G401.6 (cell line): ENCODE measurements at regions not wholly inside any gene's neighbourhood (a gene's known extent, or its start where the extent isn't known, plus 50 kb on each side); places are given as distances from the start of the nearest gene placed in this dataset.

Source experiments
- FAIRE-seq: peaks from 2 replicates; lab custom pipeline; 2012; peaks lifted over from hg19 to GRCh38; lab: Jason Lieb, UNC

GRCh38 chrX:42946544-42947194 lies 168.7 kb upstream of the PPP1R2C start:
- FAIRE-seq = no peak

- no peak for FAIRE-seq
Measured at GRCh38 chrX:42948723-42949657, 171.0 kb upstream of the PPP1R2C start.

- FAIRE-seq = no peak
Measured at GRCh38 chrX:42951747-42952146, 173.8 kb upstream of the PPP1R2C start.

GRCh38 chrX:42952621-42953020 lies 174.7 kb upstream of the PPP1R2C start:
- FAIRE-seq = no peak

- no peak for FAIRE-seq
Measured at GRCh38 chrX:42954880-42955279, 176.9 kb upstream of the PPP1R2C start.

GRCh38 chrX:42955349-42955748 lies 177.4 kb upstream of the PPP1R2C start:
- FAIRE-seq = no peak

GRCh38 chrX:42967681-42968300 lies 189.8 kb upstream of the PPP1R2C start:
- no peak for FAIRE-seq

- no peak for FAIRE-seq
Measured at GRCh38 chrX:42973321-42973720, 195.4 kb upstream of the PPP1R2C start.

- no peak for FAIRE-seq
Measured at GRCh38 chrX:42975906-42976305, 197.9 kb upstream of the PPP1R2C start.

GRCh38 chrX:42976746-42977366 lies 198.9 kb upstream of the PPP1R2C start:
- no peak for FAIRE-seq

GRCh38 chrX:42978655-42979379 lies 200.9 kb upstream of the PPP1R2C start:
- FAIRE-seq = no peak

- no peak for FAIRE-seq
Measured at GRCh38 chrX:42988700-42989099, 210.7 kb upstream of the PPP1R2C start.

GRCh38 chrX:42992199-42992943 lies 214.4 kb upstream of the PPP1R2C start:
- FAIRE-seq = no peak

GRCh38 chrX:42996861-42997260 lies 218.9 kb upstream of the PPP1R2C start:
- FAIRE-seq = no peak

GRCh38 chrX:43000121-43000520 lies 222.2 kb upstream of the PPP1R2C start:
- no peak for FAIRE-seq

GRCh38 chrX:43002526-43003203 lies 224.7 kb upstream of the PPP1R2C start:
- FAIRE-seq = no peak

- FAIRE-seq = no peak
Measured at GRCh38 chrX:43003204-43003565, 225.2 kb upstream of the PPP1R2C start.

- FAIRE-seq = no peak
Measured at GRCh38 chrX:43003939-43004338, 226.0 kb upstream of the PPP1R2C start.

GRCh38 chrX:43005561-43005960 lies 227.6 kb upstream of the PPP1R2C start:
- FAIRE-seq = no peak

- FAIRE-seq = no peak
Measured at GRCh38 chrX:43008356-43008755, 230.4 kb upstream of the PPP1R2C start.

- no peak for FAIRE-seq
Measured at GRCh38 chrX:43016021-43016420, 238.1 kb upstream of the PPP1R2C start.
